ENCODE measurements at regions not wholly inside any gene's neighbourhood (a gene's known extent, or its start where the extent isn't known, plus 50 kb on each side); places are given as distances from the start of the nearest gene placed in this dataset.
"Not testable (repeated sequence)": the region's sequence is repeated elsewhere in the genome, so short reads cannot be mapped to it uniquely, and the experiment has no call there.

- TF ChIP-seq CTCF (IDR thresholded peaks at IDR 0.05 in 2 of 3, conservative IDR thresholded peaks at IDR 0.05 in 1 of 3; ENCODE audit: insufficient read depth in 2 of 3, low read depth in 1 of 3, low read length in 3 of 3); EZH2 (IDR thresholded peaks at IDR 0.05; ENCODE audit: borderline replicate concordance, low read depth, low read length); SMAD3 (CRISPR knock-in tag; conservative IDR thresholded peaks at IDR 0.05); ZNF274 (IDR thresholded peaks at IDR 0.05; ENCODE audit: borderline replicate concordance, low read depth, low read length); EHMT2 (IDR thresholded peaks at IDR 0.05); ZNF785 (CRISPR knock-in tag; IDR thresholded peaks at IDR 0.05); SMC3 (conservative IDR thresholded peaks at IDR 0.05; ENCODE audit: insufficient read depth, low read depth, low read length); TBP (optimal IDR thresholded peaks at IDR 0.05; ENCODE audit: low read depth, low read length); ZBTB43 (CRISPR knock-in tag; IDR thresholded peaks at IDR 0.05); NELFE (IDR thresholded peaks at IDR 0.05; ENCODE audit: insufficient read depth, insufficient read length); ELK1 (CRISPR knock-in tag; IDR thresholded peaks at IDR 0.05): not testable (repeated sequence)
These were observed 144.6 kb downstream of the CHD9NB start for GRCh38 chr16:52908057-52908456.
